ENCODE measurements at regions not wholly inside any gene's neighbourhood (a gene's known extent, or its start where the extent isn't known, plus 50 kb on each side); places are given as distances from the start of the nearest gene placed in this dataset.

- Histone ChIP-seq H3K36me3 (ENCODE audit: control insufficient read depth in 2 of 3, insufficient read depth in 3 of 3, low read length in 3 of 3) (no peaks in the 10 kb centered on the region), H3K4me1 (ENCODE audit: control insufficient read depth in 2 of 2, insufficient read depth in 2 of 2, low read length in 2 of 2) (no peaks in the 10 kb centered on the region), H3K9me3 (ENCODE audit: control insufficient read depth in 2 of 3, low read length in 3 of 3) (no peaks in the 10 kb centered on the region), H3K27me3 (ENCODE audit: control insufficient read depth in 2 of 2, insufficient read depth in 2 of 2, low read length in 2 of 2) (no peaks in the 10 kb centered on the region), H3K27ac (ENCODE audit: low read depth, low read length) (no peak overlapping the region), H3K4me3 (ENCODE audit: low read length) (no peak overlapping the region)
- Mint-ChIP-seq H3K27me3 (no peaks in the 10 kb centered on the region), H3K4me3 (no peak overlapping the region), H3K36me3 (no peaks in the 10 kb centered on the region), H3K4me1 (no peaks in the 10 kb centered on the region), H3K27ac (no peak overlapping the region), H3K9me3 (peaks cover 0 to 2% (median 0%) of the 10 kb centered on the region in 11 donors)
- intact Hi-C loops (cut with micrococcal nuclease), result no loop called here
- CTCF ChIA-PET, result no interaction called here
- POLR2A ChIA-PET, result no interaction called here
- DNase-seq (no peak), ATAC-seq (no peak)
These were observed 190.3 kb upstream of the SLC8A1 start for GRCh38 chr2:40642237-40642636.

GRCh38 chr2:40642726-40643125, 190.8 kb upstream of the SLC8A1 start:
- Mint-ChIP-seq H3K4me3 (no peak overlapping the region), H3K27me3 (no peaks in the 10 kb centered on the region), H3K27ac (no peak overlapping the region), H3K4me1 (no peaks in the 10 kb centered on the region), H3K36me3 (no peaks in the 10 kb centered on the region), H3K9me3 (no peaks in the 10 kb centered on the region)
- CTCF ChIA-PET, result no interaction called here
- no peak for DNase-seq
- Histone ChIP-seq H3K9me3 (ENCODE audit: control insufficient read depth in 2 of 3, low read length in 3 of 3) (no peaks in the 10 kb centered on the region), H3K4me1 (ENCODE audit: control insufficient read depth in 2 of 2, insufficient read depth in 2 of 2, low read length in 2 of 2) (no peaks in the 10 kb centered on the region), H3K27ac (ENCODE audit: low read depth, low read length) (no peak overlapping the region), H3K36me3 (ENCODE audit: control insufficient read depth in 2 of 3, insufficient read depth in 3 of 3, low read length in 3 of 3) (no peaks in the 10 kb centered on the region), H3K27me3 (ENCODE audit: control insufficient read depth in 2 of 2, insufficient read depth in 2 of 2, low read length in 2 of 2) (no peaks in the 10 kb centered on the region), H3K4me3 (ENCODE audit: low read length) (no peak overlapping the region)
- ATAC-seq, result no peak
- intact Hi-C loops (cut with micrococcal nuclease), result no loop called here
- POLR2A ChIA-PET, result no interaction called here

GRCh38 chr2:40646642-40647041, 194.8 kb upstream of the SLC8A1 start:
- intact Hi-C loops (cut with micrococcal nuclease), result no loop called here
- Mint-ChIP-seq H3K4me1 (no peaks in the 10 kb centered on the region), H3K9me3 (no peaks in the 10 kb centered on the region), H3K27ac (no peak overlapping the region), H3K27me3 (no peaks in the 10 kb centered on the region), H3K36me3 (no peaks in the 10 kb centered on the region), H3K4me3 (no peak overlapping the region)
- DNase-seq (no peak), ATAC-seq (no peak)
- POLR2A ChIA-PET, result no interaction called here
- no peak overlapping the region for H3K4me3 ChIP-seq (ENCODE audit: low read length)
- H3K4me1 ChIP-seq (ENCODE audit: control insufficient read depth in 2 of 2, insufficient read depth in 2 of 2, low read length in 2 of 2), result no peaks in the 10 kb centered on the region
- H3K9me3 ChIP-seq (ENCODE audit: control insufficient read depth in 2 of 3, low read length in 3 of 3), result no peaks in the 10 kb centered on the region
- no peaks in the 10 kb centered on the region for H3K27me3 ChIP-seq (ENCODE audit: control insufficient read depth in 2 of 2, insufficient read depth in 2 of 2, low read length in 2 of 2)
- no peak overlapping the region for H3K27ac ChIP-seq (ENCODE audit: low read depth, low read length)
- CTCF ChIA-PET, result no interaction called here
- H3K36me3 ChIP-seq (ENCODE audit: control insufficient read depth in 2 of 3, insufficient read depth in 3 of 3, low read length in 3 of 3), result no peaks in the 10 kb centered on the region

- ATAC-seq (no peak), DNase-seq (no peak)
- ChIA-PET POLR2A (no interaction called here), CTCF (interaction anchor here (0.6 kb wide), 1 partner anchor 555 kb away, joined by 3 read pairs; no protein-coding TSS in a partner anchor)
- H3K36me3 ChIP-seq (ENCODE audit: control insufficient read depth in 2 of 3, insufficient read depth in 3 of 3, low read length in 3 of 3), result no peaks in the 10 kb centered on the region
- H3K36me3 Mint-ChIP-seq, result no peaks in the 10 kb centered on the region
- no peak overlapping the region for H3K27ac ChIP-seq (ENCODE audit: low read depth, low read length)
- H3K4me1 ChIP-seq (ENCODE audit: control insufficient read depth in 2 of 2, insufficient read depth in 2 of 2, low read length in 2 of 2), result no peaks in the 10 kb centered on the region
- H3K27me3 Mint-ChIP-seq, result no peaks in the 10 kb centered on the region
- intact Hi-C loops (cut with micrococcal nuclease), result no loop called here
- no peak overlapping the region for H3K4me3 ChIP-seq (ENCODE audit: low read length)
- no peaks in the 10 kb centered on the region for H3K4me1 Mint-ChIP-seq
- no peaks in the 10 kb centered on the region for H3K9me3 ChIP-seq (ENCODE audit: control insufficient read depth in 2 of 3, low read length in 3 of 3)
- no peaks in the 10 kb centered on the region for H3K27me3 ChIP-seq (ENCODE audit: control insufficient read depth in 2 of 2, insufficient read depth in 2 of 2, low read length in 2 of 2)
- peaks cover 0 to 3% (median 0%) of the 10 kb centered on the region in 11 donors for H3K9me3 Mint-ChIP-seq
- H3K4me3 Mint-ChIP-seq, result no peak overlapping the region
- no peak overlapping the region for H3K27ac Mint-ChIP-seq
These were observed 200.3 kb upstream of the SLC8A1 start for GRCh38 chr2:40652155-40652554.

GRCh38 chr2:40653829-40654228, 201.9 kb upstream of the SLC8A1 start:
- CTCF ChIA-PET, result no interaction called here
- POLR2A ChIA-PET, result no interaction called here
- no peaks in the 10 kb centered on the region for H3K36me3 Mint-ChIP-seq
- no peak overlapping the region for H3K4me3 Mint-ChIP-seq
- Histone ChIP-seq H3K27me3 (ENCODE audit: control insufficient read depth in 2 of 2, insufficient read depth in 2 of 2, low read length in 2 of 2) (no peaks in the 10 kb centered on the region), H3K27ac (ENCODE audit: low read depth, low read length) (no peak overlapping the region), H3K9me3 (ENCODE audit: control insufficient read depth in 2 of 3, low read length in 3 of 3) (no peaks in the 10 kb centered on the region), H3K4me1 (ENCODE audit: control insufficient read depth in 2 of 2, insufficient read depth in 2 of 2, low read length in 2 of 2) (no peaks in the 10 kb centered on the region), H3K36me3 (ENCODE audit: control insufficient read depth in 2 of 3, insufficient read depth in 3 of 3, low read length in 3 of 3) (no peaks in the 10 kb centered on the region), H3K4me3 (ENCODE audit: low read length) (no peak overlapping the region)
- peaks cover 0 to 5% (median 0%) of the 10 kb centered on the region in 11 donors for H3K9me3 Mint-ChIP-seq
- H3K27me3 Mint-ChIP-seq, result no peaks in the 10 kb centered on the region
- no peak overlapping the region for H3K27ac Mint-ChIP-seq
- intact Hi-C loops (cut with micrococcal nuclease), result no loop called here
- no peaks in the 10 kb centered on the region for H3K4me1 Mint-ChIP-seq
- no peak for ATAC-seq
- no peak for DNase-seq

GRCh38 chr2:40654346-40654745, 202.5 kb upstream of the SLC8A1 start:
- peaks cover 0 to 5% (median 0%) of the 10 kb centered on the region in 11 donors for H3K9me3 Mint-ChIP-seq
- POLR2A ChIA-PET, result no interaction called here

GRCh38 chr2:40658941-40659340, 207.1 kb upstream of the SLC8A1 start:
- Histone ChIP-seq H3K36me3 (ENCODE audit: control insufficient read depth in 2 of 3, insufficient read depth in 3 of 3, low read length in 3 of 3) (no peaks in the 10 kb centered on the region), H3K9me3 (ENCODE audit: control insufficient read depth in 2 of 3, low read length in 3 of 3) (no peaks in the 10 kb centered on the region), H3K27ac (ENCODE audit: low read depth, low read length) (no peak overlapping the region), H3K27me3 (ENCODE audit: control insufficient read depth in 2 of 2, insufficient read depth in 2 of 2, low read length in 2 of 2) (no peaks in the 10 kb centered on the region), H3K4me3 (ENCODE audit: low read length) (no peak overlapping the region), H3K4me1 (ENCODE audit: control insufficient read depth in 2 of 2, insufficient read depth in 2 of 2, low read length in 2 of 2) (no peaks in the 10 kb centered on the region)
- no peak overlapping the region for H3K4me3 Mint-ChIP-seq
- ATAC-seq, result no peak
- H3K9me3 Mint-ChIP-seq, result peaks cover 0 to 8% (median 0%) of the 10 kb centered on the region in 11 donors
- H3K36me3 Mint-ChIP-seq, result no peaks in the 10 kb centered on the region
- H3K27ac Mint-ChIP-seq, result no peak overlapping the region
- ChIA-PET CTCF (no interaction called here), POLR2A (no interaction called here)
- H3K4me1 Mint-ChIP-seq, result no peaks in the 10 kb centered on the region
- no peak for DNase-seq
- H3K27me3 Mint-ChIP-seq, result no peaks in the 10 kb centered on the region
- intact Hi-C loops (cut with micrococcal nuclease), result no loop called here

More at GRCh38 chr2:40654346-40654745, 202.5 kb upstream of the SLC8A1 start:
- Mint-ChIP-seq H3K27me3 (no peaks in the 10 kb centered on the region), H3K36me3 (no peaks in the 10 kb centered on the region), H3K4me1 (no peaks in the 10 kb centered on the region), H3K27ac (no peak overlapping the region), H3K4me3 (no peak overlapping the region)
- no peaks in the 10 kb centered on the region for H3K9me3 ChIP-seq (ENCODE audit: control insufficient read depth in 2 of 3, low read length in 3 of 3)
- intact Hi-C loops (cut with micrococcal nuclease), result no loop called here
- CTCF ChIA-PET, result no interaction called here
- H3K4me1 ChIP-seq (ENCODE audit: control insufficient read depth in 2 of 2, insufficient read depth in 2 of 2, low read length in 2 of 2), result no peaks in the 10 kb centered on the region
- no peaks in the 10 kb centered on the region for H3K27me3 ChIP-seq (ENCODE audit: control insufficient read depth in 2 of 2, insufficient read depth in 2 of 2, low read length in 2 of 2)
- no peak overlapping the region for H3K27ac ChIP-seq (ENCODE audit: low read depth, low read length)
- ATAC-seq (no peak), DNase-seq (no peak)
- H3K36me3 ChIP-seq (ENCODE audit: control insufficient read depth in 2 of 3, insufficient read depth in 3 of 3, low read length in 3 of 3), result no peaks in the 10 kb centered on the region
- H3K4me3 ChIP-seq (ENCODE audit: low read length), result no peak overlapping the region
